Mammary epithelial cell (primary cell): ENCODE measurements at regions not wholly inside any gene's neighbourhood (a gene's known extent, or its start where the extent isn't known, plus 50 kb on each side); places are given as distances from the start of the nearest gene placed in this dataset.

Experiments used
- CTCF ChIP-seq, 2 donors: IDR thresholded peaks in 1 of 2; conservative IDR thresholded peaks in 1 of 2; 2 replicates each; pipeline ENCODE4 v1.5.1; 2011 to 2012; ENCODE audit warnings: inconsistent platforms in 2 of 2, low read length in 2 of 2, mild to moderate bottlenecking in 2 of 2, control low read depth in 1 of 2, low read depth in 1 of 2; ENCODE audit not compliant: insufficient read depth in 1 of 2; ENCODE audit errors: extremely low read depth in 1 of 2
- EZH2 ChIP-seq: IDR thresholded peaks from 2 replicates; pipeline ENCODE4 v1.6.1; 2012; ENCODE audit warnings: low read length, inconsistent platforms, borderline replicate concordance

GRCh38 chrX:113982766-113983165 lies 601.1 kb upstream of the HTR2C start:
- no peak for TF ChIP-seq CTCF (conservative IDR thresholded peaks at IDR 0.05 in 1 of 2, IDR thresholded peaks at IDR 0.05 in 1 of 2; ENCODE audit: extremely low read depth in 1 of 2, insufficient read depth in 1 of 2, low read depth in 1 of 2, low read length in 2 of 2)
- no peak for TF ChIP-seq EZH2
